Vagina (tissue), 2 donors: ENCODE measurements at regions not wholly inside any gene's neighbourhood (a gene's known extent, or its start where the extent isn't known, plus 50 kb on each side); places are given as distances from the start of the nearest gene placed in this dataset.

Experiments
- POLR2A ChIP-seq, 2 donors: fragments of 450-650 bp; IDR thresholded peaks; one replicate each; pipeline ENCODE4 v1.6.1; 2017; ENCODE audit warnings: antibody characterized with exemption in 2 of 2, mild to moderate bottlenecking in 2 of 2, moderate library complexity in 2 of 2
- TF ChIP-seq, protein P1 (sequence below), 3 experiments: fragments of 450-650 bp in 2 of 3; fragments of 200-600 bp in 1 of 3; sonication (generic) in 1 of 3; IDR thresholded peaks; one replicate each; pipeline ENCODE4 v1.5.1; 2017 to 2019; ENCODE audit warnings: antibody characterized with exemption in 3 of 3, mild to moderate bottlenecking in 2 of 3, moderate library complexity in 2 of 3

GRCh38 chr21:16185766-16186165 is 456.0 kb downstream of the USP25 start:
- TF ChIP-seq POLR2A (IDR thresholded peaks at IDR 0.05): no peak
- TF ChIP-seq, protein P1, sequence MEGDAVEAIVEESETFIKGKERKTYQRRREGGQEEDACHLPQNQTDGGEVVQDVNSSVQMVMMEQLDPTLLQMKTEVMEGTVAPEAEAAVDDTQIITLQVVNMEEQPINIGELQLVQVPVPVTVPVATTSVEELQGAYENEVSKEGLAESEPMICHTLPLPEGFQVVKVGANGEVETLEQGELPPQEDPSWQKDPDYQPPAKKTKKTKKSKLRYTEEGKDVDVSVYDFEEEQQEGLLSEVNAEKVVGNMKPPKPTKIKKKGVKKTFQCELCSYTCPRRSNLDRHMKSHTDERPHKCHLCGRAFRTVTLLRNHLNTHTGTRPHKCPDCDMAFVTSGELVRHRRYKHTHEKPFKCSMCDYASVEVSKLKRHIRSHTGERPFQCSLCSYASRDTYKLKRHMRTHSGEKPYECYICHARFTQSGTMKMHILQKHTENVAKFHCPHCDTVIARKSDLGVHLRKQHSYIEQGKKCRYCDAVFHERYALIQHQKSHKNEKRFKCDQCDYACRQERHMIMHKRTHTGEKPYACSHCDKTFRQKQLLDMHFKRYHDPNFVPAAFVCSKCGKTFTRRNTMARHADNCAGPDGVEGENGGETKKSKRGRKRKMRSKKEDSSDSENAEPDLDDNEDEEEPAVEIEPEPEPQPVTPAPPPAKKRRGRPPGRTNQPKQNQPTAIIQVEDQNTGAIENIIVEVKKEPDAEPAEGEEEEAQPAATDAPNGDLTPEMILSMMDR (IDR thresholded peaks at IDR 0.05): no peak
